ENCODE measurements at regions not wholly inside any gene's neighbourhood (a gene's known extent, or its start where the extent isn't known, plus 50 kb on each side); places are given as distances from the start of the nearest gene placed in this dataset.

GRCh38 chr12:131407221-131408035, 303.5 kb upstream of the SFSWAP start:
- Histone ChIP-seq H4K5ac (ENCODE audit: low read depth, low read length) (no peak overlapping the region), H4K20me1 (ENCODE audit: insufficient read depth, low read length) (no peaks in the 10 kb centered on the region), H4K8ac (ENCODE audit: low read depth in 2 of 2, low read length in 2 of 2) (no peak overlapping the region), H3K4me2 (ENCODE audit: low read depth, low read length) (no peak overlapping the region), H2BK120ac (ENCODE audit: low read depth, low read length) (no peak overlapping the region), H4K91ac (ENCODE audit: insufficient read depth, low read depth, low read length) (no peak overlapping the region), H3K18ac (ENCODE audit: low read depth, low read length) (no peak overlapping the region), H3K9ac (ENCODE audit: low read depth, low read length) (no peak overlapping the region), H3K14ac (replicated peaks; ENCODE audit: low read depth, low read length) (no peak overlapping the region), H3K9me3 (ENCODE audit: control insufficient read depth, insufficient read depth, low read length) (peaks cover 44% of the 10 kb centered on the region), H3K4me3 (ENCODE audit: insufficient read depth, low read depth, low read length) (no peak overlapping the region), H3K4me1 (ENCODE audit: control insufficient read depth, insufficient read depth, low read length) (no peaks in the 10 kb centered on the region), H2BK15ac (ENCODE audit: low read depth, low read length) (no peak overlapping the region), H3K36me3 (ENCODE audit: control insufficient read depth, insufficient read depth, low read length) (no peaks in the 10 kb centered on the region), H2AK9ac (replicated peaks; ENCODE audit: low read depth, low read length, poor library complexity) (no peak overlapping the region), H3K56ac (ENCODE audit: extremely low read depth, insufficient read depth, low read length) (no peak overlapping the region), H3K27me3 (ENCODE audit: control insufficient read depth, insufficient read depth, low read length) (no peaks in the 10 kb centered on the region), H3K9me1 (ENCODE audit: insufficient read depth, low read length) (no peaks in the 10 kb centered on the region), H3K4ac (ENCODE audit: low read depth, low read length) (no peak overlapping the region), H2AK5ac (ENCODE audit: low read depth, low read length) (no peak overlapping the region), H2BK20ac (ENCODE audit: low read depth, low read length) (no peak overlapping the region), H3K23ac (ENCODE audit: low read depth, low read length) (no peak overlapping the region), H2BK5ac (ENCODE audit: low read depth, low read length, poor library complexity, severe bottlenecking) (no peak overlapping the region), H3K27ac (ENCODE audit: insufficient read depth, low read length) (no peak overlapping the region), H2AFZ (replicated peaks; ENCODE audit: low read length, poor library complexity) (no peak overlapping the region), H3K79me1 (ENCODE audit: low read depth in 1 of 2, low read length in 2 of 2) (no peaks in the 10 kb centered on the region)
- ChIA-PET CTCF (no interaction called here), POLR2A (ENCODE audit: unreplicated experiment) (no interaction called here)
- dilution Hi-C loops (cut with HindIII; ENCODE audit: low sequenced_read_pairs, unreplicated experiment) (no loop called here), in situ Hi-C loops (cut with MboI; ENCODE audit: low sequenced_read_pairs) (no loop called here), intact Hi-C loops (cut with micrococcal nuclease) (no loop called here)
- no peak for TF ChIP-seq RFX5 (IDR thresholded peaks at IDR 0.05; ENCODE audit: low read depth, low read length)
- TF ChIP-seq RCOR1 (IDR thresholded peaks at IDR 0.05; ENCODE audit: insufficient replicate concordance, low read length): no peak
- no peak for TF ChIP-seq SMC3 (IDR thresholded peaks at IDR 0.05; ENCODE audit: low read depth, low read length)
- no peak for TF ChIP-seq MAFK (IDR thresholded peaks at IDR 0.05; ENCODE audit: low read depth, low read length)
- no peak for TF ChIP-seq MXI1 (IDR thresholded peaks at IDR 0.05; ENCODE audit: borderline replicate concordance, low read depth, low read length)
- BruUV-seq (replicated peaks): no TSS peak
- 40% methylated on average over 7 of the region's 15 CpGs; no CpG with 5 or more reads in 1 of the 2 experiments for WGBS, 2 experiments (ENCODE audit: extremely low coverage in 2 of 2, insufficient read length in 1 of 2)
- ATAC-seq (ENCODE audit: low read depth): no peak
- DNase-seq: no peak

Measured in IMR-90 (cell line).